OCI-LY7 (cell line): ENCODE measurements at regions not wholly inside any gene's neighbourhood (a gene's known extent, or its start where the extent isn't known, plus 50 kb on each side); places are given as distances from the start of the nearest gene placed in this dataset.

Experiments used
- CTCF ChIP-seq: fragments of 200-600 bp; sonication (generic); conservative IDR thresholded peaks from 2 replicates; pipeline ENCODE4 v1.5.1; 2014; ENCODE audit warnings: mild to moderate bottlenecking, antibody characterized with exemption, low read length, moderate library complexity, mixed read lengths
- EZH2phosphoT487 ChIP-seq: fragments of 200-600 bp; sonication (generic); IDR thresholded peaks from 2 replicates; pipeline ENCODE4 v1.6.1; 2018; ENCODE audit warnings: low read depth, borderline replicate concordance, mild to moderate bottlenecking, mixed run types, antibody characterized with exemption, low read length, moderate library complexity, mixed read lengths

GRCh38 chr2:6723865-6724604, 141.7 kb downstream of the CMPK2 start:
- no peak for TF ChIP-seq EZH2phosphoT487
- TF ChIP-seq CTCF: no peak
